HG03575 (cell line): ENCODE measurements at regions not wholly inside any gene's neighbourhood (a gene's known extent, or its start where the extent isn't known, plus 50 kb on each side); places are given as distances from the start of the nearest gene placed in this dataset.
"Not testable (repeated sequence)": the region's sequence is repeated elsewhere in the genome, so short reads cannot be mapped to it uniquely, and the experiment has no call there.

Source experiments
- ATAC-seq: cut with Tn5 transposase; IDR thresholded peaks from one replicate; pipeline ENCODE4 v1.9.1; 2021; ENCODE audit not compliant: unreplicated experiment, insufficient number of reproducible peaks, low FRiP score; ENCODE audit errors: extremely low read depth

DNA sequence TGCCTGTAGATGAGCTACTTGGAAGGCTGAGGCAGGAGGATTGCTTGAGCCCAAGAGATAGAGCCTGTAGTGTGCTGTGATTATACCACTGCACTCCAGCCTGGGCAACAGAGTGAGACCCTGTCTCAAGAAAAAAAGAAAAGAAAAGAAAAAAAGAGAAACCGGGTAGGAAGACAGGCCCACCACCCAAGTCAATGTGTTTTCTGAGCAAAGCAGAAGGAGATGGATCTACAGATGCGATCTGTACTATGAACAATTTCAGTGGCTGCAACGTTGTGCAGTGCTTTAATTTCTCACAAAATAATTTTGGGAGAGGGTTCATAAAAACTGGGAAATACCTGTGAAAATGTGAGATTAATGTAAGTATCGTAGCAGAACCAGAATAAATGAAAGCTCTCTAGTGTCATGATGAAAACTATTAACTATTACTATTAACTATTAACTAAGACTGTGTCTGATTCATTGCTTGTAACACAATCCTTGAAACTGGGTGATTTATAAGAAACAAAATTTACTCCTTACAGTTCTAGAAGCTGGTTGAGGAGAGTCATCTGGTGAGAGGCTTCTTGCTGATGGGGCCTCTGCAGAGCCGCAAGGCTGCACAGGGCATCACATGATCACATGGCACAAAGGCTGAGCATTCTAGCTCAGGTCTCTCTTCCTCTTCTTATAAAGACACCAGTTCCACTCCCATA is 233.1 kb upstream of the ZNF217 start:
- ATAC-seq, result no peak

DNA sequence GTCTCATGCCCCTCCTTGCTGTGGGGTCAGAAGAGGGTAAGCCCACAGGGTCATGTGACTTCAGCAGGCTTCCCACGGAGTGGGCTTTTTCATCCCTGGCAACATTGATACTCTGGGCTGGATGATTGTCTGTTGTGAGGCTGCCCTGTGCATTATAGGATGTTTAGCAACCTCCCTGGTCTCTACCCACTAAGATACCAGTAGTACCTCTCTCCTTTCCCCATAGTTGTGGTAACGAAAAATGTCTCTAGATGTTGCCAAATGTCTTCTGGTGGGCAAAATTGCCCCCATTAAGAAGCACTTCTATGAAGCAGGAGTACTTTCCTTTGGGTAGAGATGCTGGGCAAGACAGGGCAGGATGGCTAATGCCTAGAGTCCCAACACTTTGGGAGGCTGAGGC is 232.5 kb upstream of the ZNF217 start:
- no peak for ATAC-seq

DNA sequence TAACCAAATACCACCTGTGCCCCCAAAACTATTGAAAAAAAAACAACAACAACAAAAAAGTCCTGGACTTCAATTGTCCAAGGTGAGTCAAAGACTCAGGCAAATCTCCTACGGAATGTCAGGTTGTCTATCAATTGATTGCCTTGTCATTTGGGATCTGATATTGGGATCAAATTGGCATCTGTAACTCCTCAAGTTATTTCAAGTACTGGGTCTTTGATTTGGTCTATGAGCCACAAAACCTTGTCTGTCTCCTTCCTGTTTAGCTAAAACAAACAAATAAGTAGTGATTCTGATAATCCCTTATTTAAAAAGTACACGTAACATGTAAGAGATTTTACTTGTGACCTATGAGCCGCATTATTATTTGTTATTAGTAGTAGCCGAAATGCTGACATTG is 231.6 kb upstream of the ZNF217 start:
- ATAC-seq, result no peak

GRCh38 chr20:53824779-53825178 is 231.1 kb upstream of the ZNF217 start:
- no peak for ATAC-seq

DNA sequence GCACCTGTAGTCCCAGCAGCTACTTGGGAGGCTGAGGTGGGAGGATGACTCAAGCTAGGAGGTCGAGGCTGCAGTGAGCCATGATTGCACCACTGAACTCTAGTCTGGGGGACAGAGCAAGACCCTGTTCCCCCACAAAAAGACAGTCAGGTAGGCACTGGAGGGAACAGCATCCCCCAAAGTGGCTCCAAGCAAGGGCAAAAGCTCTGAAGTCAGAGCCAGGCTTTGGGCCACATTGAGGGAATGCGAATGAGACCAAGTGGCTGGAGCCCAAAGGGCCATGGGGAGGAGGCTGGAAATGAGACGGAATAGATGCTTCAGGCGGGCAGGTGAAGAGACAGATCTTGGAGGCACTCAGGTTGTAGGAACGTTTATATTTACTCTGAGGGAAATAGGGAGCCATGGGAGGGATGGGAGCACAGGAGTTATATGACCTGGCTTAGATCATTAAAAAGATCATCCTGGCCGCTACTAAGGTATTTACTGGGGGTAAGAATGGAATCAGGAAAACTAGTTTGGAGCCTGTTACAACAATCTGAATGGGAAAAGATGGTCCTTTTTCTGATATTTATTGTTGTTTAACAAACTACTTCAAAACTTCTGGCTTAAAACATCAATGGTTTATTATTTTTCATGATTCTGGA is 229.6 kb upstream of the ZNF217 start:
- no peak for ATAC-seq

DNA sequence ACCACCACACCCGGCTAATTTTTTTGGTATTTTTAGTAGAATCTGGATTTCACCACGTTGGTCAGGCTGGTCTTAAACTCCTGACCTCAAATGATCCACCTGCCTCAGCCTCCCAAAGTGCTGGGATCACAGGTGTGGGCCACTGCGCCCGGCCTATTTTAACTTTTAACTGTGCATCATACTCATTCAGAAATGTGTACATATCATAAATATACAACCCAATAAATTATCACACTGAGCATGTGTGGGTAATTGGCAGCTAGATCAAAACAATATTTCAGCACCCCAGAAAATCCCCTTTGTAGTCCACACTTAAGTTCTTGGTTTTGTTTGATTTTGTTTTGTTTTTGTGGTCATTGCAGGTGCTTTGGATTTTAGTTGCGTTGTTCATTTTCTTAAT is 228.9 kb upstream of the ZNF217 start:
- ATAC-seq, result no peak

- ATAC-seq, result no peak
Measured at GRCh38 chr20:53819973-53820451, 226.4 kb upstream of the ZNF217 start.

DNA sequence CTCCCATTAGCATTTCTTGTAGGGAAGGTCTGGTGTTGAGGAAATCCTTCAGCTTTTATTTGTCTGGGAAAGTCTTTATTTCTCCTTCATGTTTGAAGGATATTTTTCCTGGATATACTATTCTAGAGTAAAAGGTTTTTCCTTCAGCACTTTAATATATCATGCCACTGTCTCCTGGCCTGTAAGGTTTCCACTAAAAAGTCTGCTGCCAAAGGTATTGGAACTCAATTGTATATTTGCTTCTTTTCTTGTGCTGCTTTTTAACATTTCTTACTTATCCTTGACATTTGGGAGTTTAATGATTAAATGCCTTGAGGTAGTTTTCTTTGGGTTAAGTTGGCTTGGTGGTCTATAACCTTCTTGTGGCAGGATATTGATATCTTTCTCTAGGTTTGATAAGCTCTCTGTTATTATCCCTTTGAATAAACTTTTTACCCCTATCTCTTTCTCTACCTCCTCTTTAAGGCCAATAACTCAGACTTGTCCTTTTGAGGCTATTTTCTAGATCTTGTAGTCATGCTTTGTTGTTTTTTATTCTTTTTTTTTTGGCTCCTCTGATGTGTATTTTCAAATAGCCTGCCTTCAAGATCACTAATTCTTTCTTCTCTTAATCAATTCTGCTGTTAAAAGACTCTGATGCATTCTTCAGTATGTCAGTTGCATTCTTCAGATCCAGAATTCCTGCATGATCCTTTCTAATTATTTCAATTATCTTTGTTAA is 225.0 kb upstream of the ZNF217 start:
- ATAC-seq, result no peak

DNA sequence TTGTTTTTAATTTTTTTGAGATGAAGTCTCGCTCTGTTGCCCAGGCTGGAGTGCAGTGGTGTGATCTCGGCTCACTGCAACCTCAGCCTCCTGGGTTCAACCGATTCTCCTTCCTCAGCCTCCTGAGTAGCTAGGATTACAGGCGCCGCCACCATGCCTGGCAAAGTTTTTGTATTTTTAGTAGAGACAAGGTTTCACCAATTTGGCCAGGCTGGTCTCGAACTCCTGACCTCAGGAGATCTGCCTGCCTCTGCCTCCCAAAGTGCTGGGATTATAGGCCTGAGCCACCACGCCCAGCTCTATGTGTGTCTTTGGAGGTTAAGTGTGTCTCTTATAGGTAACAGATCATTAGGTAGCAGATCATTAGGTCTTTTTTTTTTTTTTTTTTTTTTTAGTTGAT is 223.9 kb upstream of the ZNF217 start:
- not testable (repeated sequence) for ATAC-seq

DNA sequence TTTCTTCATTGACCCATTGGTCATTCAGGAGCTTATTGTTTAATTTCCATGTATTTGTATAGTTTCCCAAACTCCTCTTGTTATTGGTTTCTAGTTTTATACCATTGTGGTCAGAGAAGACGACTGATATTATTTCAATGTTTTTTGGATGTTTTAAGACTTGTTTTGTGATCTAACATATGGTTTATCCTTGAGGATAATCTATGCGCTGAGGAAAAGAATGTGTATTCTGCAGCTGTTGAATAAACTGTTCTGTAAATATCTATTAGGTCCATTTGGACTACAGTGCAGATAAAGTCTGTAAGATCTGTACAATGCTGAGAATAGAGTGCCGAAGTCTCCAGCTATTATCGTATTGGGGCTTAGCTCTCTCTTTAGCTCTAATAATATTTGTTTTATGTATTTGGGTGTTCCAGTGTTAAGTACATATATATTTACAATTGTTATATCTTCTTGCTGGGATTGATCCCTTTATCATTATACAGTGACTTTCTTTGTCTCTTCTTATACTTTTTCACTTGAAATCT is 223.3 kb upstream of the ZNF217 start:
- ATAC-seq, result no peak

- no peak for ATAC-seq
Measured at GRCh38 chr20:53815509-53815908, 221.9 kb upstream of the ZNF217 start.

- ATAC-seq, result no peak
Measured at GRCh38 chr20:53814060-53814459, 220.4 kb upstream of the ZNF217 start.

- ATAC-seq, result no peak
Measured at GRCh38 chr20:53813636-53814035, 220.0 kb upstream of the ZNF217 start.

DNA sequence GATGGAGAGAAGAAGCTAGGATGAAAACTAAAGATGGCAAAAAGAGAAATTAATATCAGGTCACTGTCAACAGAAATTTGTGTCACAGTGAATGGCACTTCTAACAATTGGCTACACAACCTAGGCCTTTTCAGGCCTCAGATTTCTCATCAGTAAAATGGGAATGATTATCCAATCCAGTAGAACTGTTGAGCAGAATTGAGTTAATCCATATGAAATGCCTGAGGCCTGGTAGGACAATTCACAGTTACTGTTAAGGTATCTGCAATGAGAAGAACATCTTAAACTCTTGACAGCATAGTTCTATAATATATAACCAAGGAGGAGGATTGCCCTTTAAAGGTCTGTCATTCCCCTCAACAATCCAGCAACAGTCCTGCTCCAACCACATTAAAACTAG is 217.9 kb upstream of the ZNF217 start:
- no peak for ATAC-seq

- ATAC-seq, result no peak
Measured at GRCh38 chr20:53810661-53811355, 217.2 kb upstream of the ZNF217 start.

DNA sequence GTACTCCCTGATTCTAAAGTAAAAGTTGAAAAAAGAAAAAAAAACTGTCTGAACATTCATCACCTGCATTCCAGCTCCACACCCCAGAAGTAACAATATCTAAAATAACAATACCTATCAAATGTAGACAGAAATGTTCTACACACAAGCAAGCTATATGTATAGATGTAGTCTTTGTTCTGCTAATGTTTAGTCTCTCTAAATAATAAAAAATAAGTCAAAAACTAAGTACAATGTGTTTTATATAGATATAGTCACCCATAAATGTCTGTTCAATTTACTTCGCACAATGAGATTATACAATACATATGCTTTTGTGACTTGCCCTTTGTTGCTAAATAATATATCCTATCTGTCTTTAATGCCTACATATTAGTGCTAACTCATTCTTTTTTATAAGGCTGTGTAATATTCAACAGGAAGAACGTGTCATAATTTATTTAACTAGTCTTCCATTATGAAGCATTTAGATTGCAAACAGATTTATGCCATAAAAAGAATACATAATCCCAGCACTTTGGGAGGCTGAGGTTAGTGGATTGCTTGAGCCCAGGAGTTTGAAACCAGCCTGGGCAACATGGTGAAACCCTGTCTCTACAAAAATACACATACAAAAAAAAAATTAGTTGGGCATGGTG is 216.2 kb upstream of the ZNF217 start:
- no peak for ATAC-seq

DNA sequence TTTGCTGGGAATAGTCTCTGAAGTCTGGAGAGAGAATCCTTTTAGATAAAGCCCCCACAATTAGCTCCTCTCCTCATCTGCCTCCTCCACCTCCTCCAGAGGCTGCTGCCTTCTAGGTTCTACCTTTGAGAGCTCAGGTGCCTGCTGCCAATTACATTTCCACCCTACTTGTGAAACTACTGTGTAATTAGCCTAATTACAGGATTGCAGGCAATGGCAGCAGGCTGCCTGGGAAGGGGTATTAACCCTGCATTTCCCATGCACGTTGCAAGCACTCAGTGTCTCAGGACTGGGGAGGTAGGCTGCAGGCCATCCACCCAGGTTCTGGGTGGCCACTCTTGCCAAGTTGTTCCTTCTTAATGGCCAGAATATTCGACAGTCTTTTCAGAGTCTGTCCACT is 215.6 kb upstream of the ZNF217 start:
- ATAC-seq, result no peak

GRCh38 chr20:53808733-53809132 is 215.1 kb upstream of the ZNF217 start:
- no peak for ATAC-seq

- not testable (repeated sequence) for ATAC-seq
Measured at GRCh38 chr20:53808302-53808701, 214.7 kb upstream of the ZNF217 start.
